PC-9 (cell line): ENCODE measurements at regions not wholly inside any gene's neighbourhood (a gene's known extent, or its start where the extent isn't known, plus 50 kb on each side); places are given as distances from the start of the nearest gene placed in this dataset.

Source experiments
- BruUV-seq: library from RNA; stranded (reverse); fragments of 400-500 nt; replicated peaks from 2 replicates; lab custom pipeline; 2021; lab: Mats Ljungman, UMichigan
- CTCF ChIA-PET: fragments of 300-600 bp; sonication (Branson Sonifier 250); formaldehyde crosslinking; loops from one replicate; lab custom pipeline; 2022; ENCODE audit warnings: antibody characterized with exemption; lab: Charles Lee
- POLR2A ChIA-PET: fragments of 300-600 bp; sonication (Branson Sonifier 250); formaldehyde crosslinking; loops from one replicate; lab custom pipeline; 2022; ENCODE audit warnings: antibody characterized with exemption; ENCODE audit not compliant: unreplicated experiment; lab: Charles Lee
- DNase-seq, 2 experiments: peaks; one replicate each; pipeline versions ENCODE4 v3.0.0 to v3.0.0-alpha.2; 2015 to 2022; ENCODE audit warnings: mixed read lengths in 1 of 2
- H2AFZ ChIP-seq: fragments of 200-600 bp; sonication (generic); 2 replicates; pipeline ENCODE4 v1.8.1; 2017; ENCODE audit warnings: antibody characterized with exemption
- H3F3A ChIP-seq: fragments of 200-600 bp; sonication (generic); 2 replicates; pipeline ENCODE4 v1.8.1; 2017; ENCODE audit warnings: antibody characterized with exemption, mild to moderate bottlenecking, low read depth; ENCODE audit not compliant: insufficient read depth
- H3K27ac ChIP-seq: fragments of 200-600 bp; sonication (generic); 2 replicates; pipeline ENCODE4 v1.6.1; 2016; ENCODE audit warnings: mixed run types
- H3K27me3 ChIP-seq: fragments of 200-600 bp; sonication (generic); 2 replicates; pipeline ENCODE4 v1.6.1; 2016; ENCODE audit warnings: low read depth, mixed run types; ENCODE audit not compliant: insufficient read depth
- H3K36me3 ChIP-seq: fragments of 200-600 bp; sonication (generic); 2 replicates; pipeline ENCODE4 v1.6.1; 2016; ENCODE audit warnings: low read depth, mixed run types
- H3K4me1 ChIP-seq: fragments of 200-600 bp; sonication (generic); replicated peaks from 2 replicates; pipeline ENCODE4 v1.6.1; 2016; ENCODE audit warnings: mixed run types; ENCODE audit not compliant: insufficient read depth
- H3K4me2 ChIP-seq: fragments of 200-600 bp; sonication (generic); 2 replicates; pipeline ENCODE4 v1.6.1; 2017; ENCODE audit warnings: mixed run types
- H3K4me3 ChIP-seq: fragments of 200-600 bp; sonication (generic); 2 replicates; pipeline ENCODE4 v1.6.1; 2016; ENCODE audit warnings: mixed run types
- H3K79me2 ChIP-seq: fragments of 200-600 bp; sonication (generic); 2 replicates; pipeline ENCODE4 v1.6.1; 2017; ENCODE audit warnings: low read depth, mixed run types
- H3K9me2 ChIP-seq: fragments of 200-600 bp; sonication (generic); 2 replicates; pipeline ENCODE4 v1.8.1; 2017; ENCODE audit warnings: mild to moderate bottlenecking; ENCODE audit not compliant: insufficient read depth
- H3K9me3 ChIP-seq: fragments of 200-600 bp; sonication (generic); 2 replicates; pipeline ENCODE4 v1.8.1; 2016; ENCODE audit warnings: low read depth; ENCODE audit not compliant: insufficient read depth
- H4K20me1 ChIP-seq: fragments of 200-600 bp; sonication (generic); 2 replicates; pipeline ENCODE4 v1.8.1; 2017; ENCODE audit not compliant: insufficient read depth
- EZH2 ChIP-seq: fragments of 200-600 bp; sonication (generic); IDR thresholded peaks from 2 replicates; pipeline ENCODE4 v1.8.0; 2017; ENCODE audit warnings: antibody characterized with exemption, low read depth
- intact Hi-C: fragments of 100-400 bp; cut with micrococcal nuclease; formaldehyde crosslinking; loops from one replicate; pipeline ENCODE4 v1.10.0; 2022; ENCODE audit not compliant: unreplicated experiment
- TF ChIP-seq, protein P1 (sequence below): fragments of 200-600 bp; sonication (generic); conservative IDR thresholded peaks from 2 replicates; pipeline ENCODE4 v1.6.1; 2017; ENCODE audit warnings: mixed run types, antibody characterized with exemption, mild to moderate bottlenecking, moderate library complexity

DNA sequence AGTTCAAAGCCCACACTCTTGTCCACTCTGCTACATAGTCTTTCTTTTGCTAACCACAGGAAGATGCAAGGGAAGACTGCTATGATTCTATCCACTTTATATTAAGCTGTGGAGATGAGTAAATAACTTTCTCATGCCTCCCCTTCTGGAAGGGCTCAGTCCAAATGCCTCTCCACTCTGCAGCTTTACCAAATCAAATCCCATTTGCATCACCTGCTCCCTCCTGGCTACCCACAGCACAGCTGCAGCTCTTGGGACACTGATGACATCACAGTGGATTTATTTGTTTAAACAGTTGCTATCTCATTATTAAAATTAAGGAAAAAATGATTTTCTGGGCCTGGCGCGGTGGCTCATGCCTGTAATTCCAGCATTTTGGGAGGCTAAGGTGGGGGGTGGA lies 1544.9 kb upstream of the WWC1 start:
- POLR2A ChIA-PET, result no interaction called here
- Histone ChIP-seq H4K20me1 (no peaks in the 10 kb centered on the region), H3K4me2 (no peak overlapping the region), H3K27me3 (peaks cover 18% of the 10 kb centered on the region; the same call in 1 of the 2 replicates), H3K9me2 (no peaks in the 10 kb centered on the region), H3K9me3 (no peaks in the 10 kb centered on the region), H3K4me3 (no peak overlapping the region), H3F3A (no peaks in the 10 kb centered on the region), H3K27ac (no peak overlapping the region), H3K36me3 (no peaks in the 10 kb centered on the region), H3K79me2 (no peaks in the 10 kb centered on the region), H3K4me1 (no peaks in the 10 kb centered on the region), H2AFZ (no peak overlapping the region)
- BruUV-seq, result no TSS peak
- intact Hi-C loops, result no loop called here
- DNase-seq, result no peak
- CTCF ChIA-PET, result no interaction called here
- TF ChIP-seq, protein P1, sequence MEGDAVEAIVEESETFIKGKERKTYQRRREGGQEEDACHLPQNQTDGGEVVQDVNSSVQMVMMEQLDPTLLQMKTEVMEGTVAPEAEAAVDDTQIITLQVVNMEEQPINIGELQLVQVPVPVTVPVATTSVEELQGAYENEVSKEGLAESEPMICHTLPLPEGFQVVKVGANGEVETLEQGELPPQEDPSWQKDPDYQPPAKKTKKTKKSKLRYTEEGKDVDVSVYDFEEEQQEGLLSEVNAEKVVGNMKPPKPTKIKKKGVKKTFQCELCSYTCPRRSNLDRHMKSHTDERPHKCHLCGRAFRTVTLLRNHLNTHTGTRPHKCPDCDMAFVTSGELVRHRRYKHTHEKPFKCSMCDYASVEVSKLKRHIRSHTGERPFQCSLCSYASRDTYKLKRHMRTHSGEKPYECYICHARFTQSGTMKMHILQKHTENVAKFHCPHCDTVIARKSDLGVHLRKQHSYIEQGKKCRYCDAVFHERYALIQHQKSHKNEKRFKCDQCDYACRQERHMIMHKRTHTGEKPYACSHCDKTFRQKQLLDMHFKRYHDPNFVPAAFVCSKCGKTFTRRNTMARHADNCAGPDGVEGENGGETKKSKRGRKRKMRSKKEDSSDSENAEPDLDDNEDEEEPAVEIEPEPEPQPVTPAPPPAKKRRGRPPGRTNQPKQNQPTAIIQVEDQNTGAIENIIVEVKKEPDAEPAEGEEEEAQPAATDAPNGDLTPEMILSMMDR, result no peak
- TF ChIP-seq EZH2, result no peak

DNA sequence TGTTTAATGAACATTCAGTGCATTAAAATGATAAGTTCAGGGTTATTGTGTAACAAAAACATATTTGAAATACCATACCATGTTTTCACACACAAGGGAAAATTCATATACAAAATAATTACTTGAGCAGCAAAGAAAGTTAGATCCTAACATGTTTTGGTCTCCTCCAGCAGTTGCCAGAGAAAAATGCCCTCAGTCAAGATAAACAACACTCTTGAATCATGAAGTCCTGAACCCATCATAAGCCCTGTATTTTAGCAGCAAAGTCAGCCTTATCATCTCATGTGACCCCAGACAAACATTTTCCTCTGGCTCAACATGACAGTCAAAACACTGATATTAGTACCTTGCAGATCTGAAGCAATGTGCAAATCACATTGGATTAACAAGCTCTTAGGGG lies 1541.1 kb upstream of the WWC1 start:
- Histone ChIP-seq H3K9me2 (no peaks in the 10 kb centered on the region), H4K20me1 (no peaks in the 10 kb centered on the region), H3K4me3 (no peak overlapping the region), H3K27ac (no peak overlapping the region), H3K4me2 (no peak overlapping the region), H3K9me3 (no peaks in the 10 kb centered on the region), H3K36me3 (no peaks in the 10 kb centered on the region), H3K27me3 (peaks cover 19% of the 10 kb centered on the region; the same call in 1 of the 2 replicates), H3F3A (no peaks in the 10 kb centered on the region), H3K79me2 (no peaks in the 10 kb centered on the region), H3K4me1 (no peaks in the 10 kb centered on the region), H2AFZ (no peak overlapping the region)
- no TSS peak for BruUV-seq
- intact Hi-C loops, result no loop called here
- no peak for DNase-seq
- ChIA-PET CTCF (no interaction called here), POLR2A (no interaction called here)
- TF ChIP-seq, protein P1, result no peak
- no peak for TF ChIP-seq EZH2

DNA sequence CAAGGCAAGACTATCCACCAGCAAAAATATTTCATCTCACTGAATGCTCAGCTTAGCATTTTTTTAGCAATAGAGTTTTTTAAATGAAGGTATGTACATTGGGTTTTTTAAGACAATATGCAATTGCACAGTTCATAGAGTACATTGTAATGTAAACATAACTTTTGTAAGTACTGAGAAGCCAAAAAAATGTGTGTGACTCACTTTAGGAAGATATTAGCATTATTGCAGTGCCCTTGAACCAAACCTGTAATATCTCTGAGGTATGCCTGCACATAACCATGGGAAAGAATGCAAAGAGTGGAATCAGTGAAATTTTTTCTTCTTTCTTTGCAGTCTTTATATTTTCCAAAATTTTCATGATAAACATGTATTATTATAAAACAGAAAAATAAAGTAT lies 1533.3 kb upstream of the WWC1 start:
- intact Hi-C loops, result no loop called here
- Histone ChIP-seq H3F3A (no peaks in the 10 kb centered on the region), H3K27ac (no peak overlapping the region), H3K27me3 (peaks cover 35% of the 10 kb centered on the region; the same call in 1 of the 2 replicates), H3K4me1 (no peaks in the 10 kb centered on the region), H3K4me3 (no peak overlapping the region), H3K9me2 (no peaks in the 10 kb centered on the region), H3K9me3 (no peaks in the 10 kb centered on the region), H3K4me2 (no peak overlapping the region), H3K79me2 (no peaks in the 10 kb centered on the region), H3K36me3 (no peaks in the 10 kb centered on the region), H2AFZ (no peak overlapping the region), H4K20me1 (no peaks in the 10 kb centered on the region)
- BruUV-seq, result no TSS peak
- CTCF ChIA-PET, result no interaction called here
- no peak for TF ChIP-seq EZH2
- TF ChIP-seq, protein P1, result no peak
- no peak for DNase-seq
- POLR2A ChIA-PET, result no interaction called here
